ENCODE measurements at regions not wholly inside any gene's neighbourhood (a gene's known extent, or its start where the extent isn't known, plus 50 kb on each side); places are given as distances from the start of the nearest gene placed in this dataset.

GRCh38 chr4:97330917-97331316 is 812.4 kb downstream of the STPG2 start:
- DNase-seq (ENCODE audit: low spot score) = no peak
- H3K27ac ChIP-seq = no peak overlapping the region
- TF ChIP-seq CTCF (IDR thresholded peaks at IDR 0.05) = no peak

GRCh38 chr4:97334348-97334747 is 808.9 kb downstream of the STPG2 start:
- no peak for DNase-seq (ENCODE audit: low spot score)
- Histone ChIP-seq H3K27ac (no peak overlapping the region), H3K4me3 (no peak overlapping the region)
- no peak for TF ChIP-seq CTCF (IDR thresholded peaks at IDR 0.05)

More at GRCh38 chr4:97330917-97331316, 812.4 kb downstream of the STPG2 start:
- no peak overlapping the region for H3K4me3 ChIP-seq

GRCh38 chr4:97349468-97350186 is 793.6 kb downstream of the STPG2 start:
- TF ChIP-seq CTCF (IDR thresholded peaks at IDR 0.05) = no peak

GRCh38 chr4:97353876-97354275 is 789.4 kb downstream of the STPG2 start:
- no peak for TF ChIP-seq CTCF (IDR thresholded peaks at IDR 0.05)
- H3K27ac ChIP-seq = no peak overlapping the region
- no peak for DNase-seq (ENCODE audit: low spot score)
- no peak overlapping the region for H3K4me3 ChIP-seq

More at GRCh38 chr4:97349468-97350186, 793.6 kb downstream of the STPG2 start:
- no peak for DNase-seq (ENCODE audit: low spot score)
- Histone ChIP-seq H3K27ac (no peak overlapping the region), H3K4me3 (no peak overlapping the region)

GRCh38 chr4:97359826-97360225 is 783.5 kb downstream of the STPG2 start:
- no peak for TF ChIP-seq CTCF (IDR thresholded peaks at IDR 0.05)
- DNase-seq (ENCODE audit: low spot score) = no peak
- Histone ChIP-seq H3K4me3 (no peak overlapping the region), H3K27ac (no peak overlapping the region)

- Histone ChIP-seq H3K4me3 (no peak overlapping the region), H3K27ac (no peak overlapping the region)
- DNase-seq (ENCODE audit: low spot score) = no peak
- no peak for TF ChIP-seq CTCF (IDR thresholded peaks at IDR 0.05)
Measured at GRCh38 chr4:97360733-97361132, 782.5 kb downstream of the STPG2 start.

GRCh38 chr4:97367878-97368277 is 775.4 kb downstream of the STPG2 start:
- no peak for TF ChIP-seq CTCF (IDR thresholded peaks at IDR 0.05)
- no peak for DNase-seq (ENCODE audit: low spot score)
- Histone ChIP-seq H3K4me3 (no peak overlapping the region), H3K27ac (no peak overlapping the region)

Data from coronary artery (tissue), 2 donors.